ENCODE measurements at regions not wholly inside any gene's neighbourhood (a gene's known extent, or its start where the extent isn't known, plus 50 kb on each side); places are given as distances from the start of the nearest gene placed in this dataset.

- intact Hi-C loops (cut with DNase I) = no loop called here
- no peaks in the 10 kb centered on the region for H3K9me3 ChIP-seq
- H3K27me3 ChIP-seq = no peaks in the 10 kb centered on the region
- no peak for TF ChIP-seq CTCF (IDR thresholded peaks at IDR 0.05)
- H3K4me1 ChIP-seq = no peaks in the 10 kb centered on the region
- no peaks in the 10 kb centered on the region for H3K36me3 ChIP-seq
- no peak overlapping the region for H3K4me3 ChIP-seq
- DNase-seq (no peak), ATAC-seq (no peak)
- H3K27ac ChIP-seq = no peak overlapping the region
Measured at GRCh38 chr10:10311966-10312365, 705.7 kb upstream of the CELF2 start.

GRCh38 chr10:10313149-10313835 is 704.4 kb upstream of the CELF2 start:
- DNase-seq = no peak
- no peaks in the 10 kb centered on the region for H3K9me3 ChIP-seq
- no peak overlapping the region for H3K27ac ChIP-seq
- no peaks in the 10 kb centered on the region for H3K27me3 ChIP-seq
- no peak for ATAC-seq
- intact Hi-C loops (cut with DNase I) = no loop called here
- no peak for TF ChIP-seq CTCF (IDR thresholded peaks at IDR 0.05)
- H3K4me1 ChIP-seq = no peaks in the 10 kb centered on the region
- H3K4me3 ChIP-seq = no peak overlapping the region
- no peaks in the 10 kb centered on the region for H3K36me3 ChIP-seq

GRCh38 chr10:10314626-10315025 is 703.0 kb upstream of the CELF2 start:
- intact Hi-C loops (cut with DNase I) = no loop called here
- Histone ChIP-seq H3K4me1 (no peaks in the 10 kb centered on the region), H3K27me3 (no peaks in the 10 kb centered on the region), H3K36me3 (no peaks in the 10 kb centered on the region), H3K27ac (no peak overlapping the region), H3K4me3 (no peak overlapping the region), H3K9me3 (no peaks in the 10 kb centered on the region)
- DNase-seq (no peak), ATAC-seq (no peak)
- TF ChIP-seq CTCF (IDR thresholded peaks at IDR 0.05) = no peak

GRCh38 chr10:10315989-10316388 is 701.7 kb upstream of the CELF2 start:
- no peak for ATAC-seq
- Histone ChIP-seq H3K4me1 (no peaks in the 10 kb centered on the region), H3K9me3 (no peaks in the 10 kb centered on the region), H3K36me3 (no peaks in the 10 kb centered on the region), H3K27ac (no peak overlapping the region), H3K27me3 (no peaks in the 10 kb centered on the region), H3K4me3 (no peak overlapping the region)
- DNase-seq = no peak
- intact Hi-C loops (cut with DNase I) = no loop called here
- TF ChIP-seq CTCF (IDR thresholded peaks at IDR 0.05) = no peak

GRCh38 chr10:10317151-10317550 is 700.5 kb upstream of the CELF2 start:
- Histone ChIP-seq H3K27me3 (no peaks in the 10 kb centered on the region), H3K36me3 (no peaks in the 10 kb centered on the region), H3K27ac (no peak overlapping the region), H3K9me3 (no peaks in the 10 kb centered on the region), H3K4me1 (no peaks in the 10 kb centered on the region), H3K4me3 (no peak overlapping the region)
- intact Hi-C loops (cut with DNase I) = no loop called here
- no peak for DNase-seq
- ATAC-seq = no peak
- no peak for TF ChIP-seq CTCF (IDR thresholded peaks at IDR 0.05)

GRCh38 chr10:10318856-10319255 is 698.8 kb upstream of the CELF2 start:
- Histone ChIP-seq H3K27ac (no peak overlapping the region), H3K27me3 (no peaks in the 10 kb centered on the region), H3K4me1 (no peaks in the 10 kb centered on the region), H3K4me3 (no peak overlapping the region), H3K9me3 (no peaks in the 10 kb centered on the region), H3K36me3 (no peaks in the 10 kb centered on the region)
- ATAC-seq (no peak), DNase-seq (no peak)
- intact Hi-C loops (cut with DNase I) = no loop called here
- no peak for TF ChIP-seq CTCF (IDR thresholded peaks at IDR 0.05)
